GM12878 (cell line): ENCODE measurements at regions not wholly inside any gene's neighbourhood (a gene's known extent, or its start where the extent isn't known, plus 50 kb on each side); places are given as distances from the start of the nearest gene placed in this dataset.
"Not testable (repeated sequence)": the region's sequence is repeated elsewhere in the genome, so short reads cannot be mapped to it uniquely, and the experiment has no call there.

Experiments
- ATAC-seq: fragments of 200-7000 bp; cut with Tn5 transposase; 3 replicates; pipeline ENCODE4 v1.9.1; 2020; ENCODE audit warnings: mild to moderate bottlenecking, moderate library complexity
- BruUV-seq: library from RNA; stranded (reverse); fragments of 400-500 nt; replicated peaks from 2 replicates; lab custom pipeline; 2021; lab: Mats Ljungman, UMichigan
- CTCF ChIA-PET: fragments of 300-600 bp; sonication (Branson Sonifier 250); formaldehyde crosslinking; extraction: SDS; loops from one replicate; lab custom pipeline; 2021; ENCODE audit warnings: inconsistent platforms; lab: Yijun Ruan, JAX
- POLR2A ChIA-PET: fragments of 350-600 bp; formaldehyde crosslinking; extraction: SDS; loops from one replicate; lab custom pipeline; 2021; ENCODE audit warnings: inconsistent platforms; lab: Charles Lee
- RAD21 ChIA-PET: fragments of 300-600 bp; sonication (Branson Sonifier 250); formaldehyde crosslinking; loops from one replicate; lab custom pipeline; 2023; ENCODE audit warnings: antibody characterized with exemption; ENCODE audit not compliant: unreplicated experiment; lab: Charles Lee
- SMC1A ChIA-PET: fragments of 300-600 bp; sonication (Branson Sonifier 250); formaldehyde crosslinking; loops from one replicate; lab custom pipeline; 2023; ENCODE audit not compliant: unreplicated experiment, uncharacterized antibody; lab: Charles Lee
- DNase-seq: peaks from one replicate; pipeline ENCODE4 v3.0.0-alpha.2; 2011; ENCODE audit warnings: low read depth, low spot score
- FAIRE-seq: peaks from 3 replicates; lab custom pipeline; 2011; peaks lifted over from hg19 to GRCh38; lab: Jason Lieb, UNC
- H2AFZ ChIP-seq: 2 replicates; pipeline ENCODE4 v1.6.0; 2011; ENCODE audit warnings: low read depth, low read length, control low read depth; ENCODE audit not compliant: control insufficient read depth
- H3K27ac ChIP-seq: 2 replicates; pipeline ENCODE4 v1.5.1; 2011; ENCODE audit warnings: control low read depth; ENCODE audit not compliant: control insufficient read depth, insufficient read depth
- H3K27me3 ChIP-seq, 2 experiments: replicated peaks in 1 of 2; 2 replicates each; pipeline versions ENCODE4 v1.6.0 to v1.6.1; 2011; ENCODE audit warnings: low read length in 1 of 2; ENCODE audit not compliant: control insufficient read depth in 2 of 2, insufficient read depth in 2 of 2
- H3K36me3 ChIP-seq, 2 experiments: 2 replicates each; pipeline ENCODE4 v1.5.1; 2011; ENCODE audit warnings: low read length in 1 of 2; ENCODE audit not compliant: control insufficient read depth in 2 of 2, insufficient read depth in 2 of 2
- H3K4me1 ChIP-seq: 2 replicates; pipeline ENCODE4 v1.6.1; 2011; ENCODE audit warnings: mild to moderate bottlenecking, low read length, moderate library complexity, mixed read lengths; ENCODE audit not compliant: control insufficient read depth, insufficient read depth
- H3K4me2 ChIP-seq: 2 replicates; pipeline ENCODE4 v1.6.0; 2011; ENCODE audit warnings: control low read depth; ENCODE audit not compliant: control insufficient read depth, insufficient read depth
- H3K4me3 ChIP-seq: fragments of 200-600 bp; sonication (generic); 2 replicates; pipeline ENCODE4 v1.5.1; 2016
- H3K79me2 ChIP-seq: 2 replicates; pipeline ENCODE4 v1.6.0; 2011; ENCODE audit warnings: low read length; ENCODE audit not compliant: control insufficient read depth, insufficient read depth
- H3K9ac ChIP-seq: 2 replicates; pipeline ENCODE4 v1.8.0; 2011; ENCODE audit warnings: low read length, control low read depth, mixed read lengths; ENCODE audit not compliant: control insufficient read depth, insufficient read depth
- H3K9me3 ChIP-seq: replicated peaks from 3 replicates; pipeline ENCODE4 v1.5.1; 2011; ENCODE audit warnings: mild to moderate bottlenecking, low read length; ENCODE audit not compliant: control insufficient read depth, insufficient read depth
- H4K20me1 ChIP-seq: 2 replicates; pipeline ENCODE4 v1.6.0; 2011; ENCODE audit not compliant: control insufficient read depth, insufficient read depth
- ASH2L ChIP-seq: fragments of 300-600, 200-600 bp; sonication (generic); IDR thresholded peaks from 2 replicates; pipeline ENCODE4 v1.6.1; 2017; ENCODE audit warnings: low read depth, mild to moderate bottlenecking, borderline replicate concordance
- HCFC1 ChIP-seq: fragments of 150-350 bp; IDR thresholded peaks from 2 replicates; pipeline ENCODE4 v1.6.1; 2014; ENCODE audit warnings: low read length
- IKZF1 ChIP-seq: fragments of 450-650 bp; conservative IDR thresholded peaks from 2 replicates; pipeline ENCODE4 v1.6.1; 2017; ENCODE audit warnings: antibody characterized with exemption, mild to moderate bottlenecking
- MEF2A ChIP-seq: IDR thresholded peaks from 2 replicates; pipeline ENCODE4 v1.6.1; 2011; ENCODE audit warnings: low read depth, mild to moderate bottlenecking, low read length, moderate library complexity; ENCODE audit not compliant: insufficient read depth
- MXI1 ChIP-seq: fragments of 150-350 bp; IDR thresholded peaks from 2 replicates; pipeline ENCODE4 v1.6.1; 2011; ENCODE audit warnings: low read depth, mild to moderate bottlenecking, inconsistent platforms, low read length, improper control_type of control experiment
- NR2F1 ChIP-seq: fragments of 450-650 bp; conservative IDR thresholded peaks from 2 replicates; pipeline ENCODE4 v1.6.1; 2017; ENCODE audit warnings: mild to moderate bottlenecking
- POLR2A ChIP-seq: IDR thresholded peaks from 2 replicates; pipeline ENCODE4 v1.6.1; 2011; ENCODE audit warnings: low read depth, mild to moderate bottlenecking, low read length
- POLR2AphosphoS5 ChIP-seq: IDR thresholded peaks from 2 replicates; pipeline ENCODE4 v1.6.1; 2011; ENCODE audit warnings: mild to moderate bottlenecking, low read length, inconsistent platforms
- RELA ChIP-seq: fragments of 450-650 bp; IDR thresholded peaks from 2 replicates; pipeline ENCODE4 v1.8.0; 2014; ENCODE audit warnings: borderline replicate concordance; ENCODE audit not compliant: partially characterized antibody
- SP1 ChIP-seq: IDR thresholded peaks from one replicate; pipeline ENCODE4 v1.6.1; 2011; ENCODE audit warnings: low read depth, low read length
- SRF ChIP-seq, 2 experiments: IDR thresholded peaks; 2 replicates each; pipeline ENCODE4 v1.6.1; 2011; ENCODE audit warnings: low read depth in 2 of 2, low read length in 2 of 2, mild to moderate bottlenecking in 1 of 2, moderate library complexity in 1 of 2
- STAT3 ChIP-seq: IDR thresholded peaks from 2 replicates; pipeline ENCODE4 v1.6.1; 2011; ENCODE audit warnings: low read depth, low read length, improper control_type of control experiment
- SUZ12 ChIP-seq: fragments of 200-600 bp; sonication (generic); IDR thresholded peaks from one replicate; pipeline ENCODE4 v1.6.1; 2018; ENCODE audit warnings: antibody characterized with exemption, mild to moderate bottlenecking; ENCODE audit not compliant: unreplicated experiment
- USF1 ChIP-seq: IDR thresholded peaks from 2 replicates; pipeline ENCODE4 v1.6.1; 2011; ENCODE audit warnings: borderline replicate concordance, low read depth, mild to moderate bottlenecking, moderate library complexity, mixed read lengths, low read length; ENCODE audit not compliant: insufficient read depth; ENCODE audit errors: extremely low read length
- WGBS: methylation state at CpG from one replicate; pipeline ENCODE4 v1.1.6; 2016; ENCODE audit warnings: low lambda C conversion rate; ENCODE audit not compliant: insufficient replicate concordance, insufficient coverage; ENCODE audit errors: missing lambda C conversion rate; 5-methylcytosine and 5-hydroxymethylcytosine counted together
- in situ Hi-C: fragments of 300-500 bp; cut with MboI; formaldehyde crosslinking; loops from 9 replicates; pipeline ENCODE4 v1.14.3; 2018; ENCODE audit warnings: mixed read lengths
- intact Hi-C: fragments of 100-400 bp; cut with micrococcal nuclease; formaldehyde crosslinking; loops from one replicate; pipeline ENCODE4 v1.14.2; 2022; ENCODE audit not compliant: unreplicated experiment

GRCh38 chr11:50278756-50279155 is 246.1 kb downstream of the OR4C45 start (continued):
- no peak for TF ChIP-seq USF1
- no peak for TF ChIP-seq STAT3
- TF ChIP-seq NR2F1 = no peak

DNA sequence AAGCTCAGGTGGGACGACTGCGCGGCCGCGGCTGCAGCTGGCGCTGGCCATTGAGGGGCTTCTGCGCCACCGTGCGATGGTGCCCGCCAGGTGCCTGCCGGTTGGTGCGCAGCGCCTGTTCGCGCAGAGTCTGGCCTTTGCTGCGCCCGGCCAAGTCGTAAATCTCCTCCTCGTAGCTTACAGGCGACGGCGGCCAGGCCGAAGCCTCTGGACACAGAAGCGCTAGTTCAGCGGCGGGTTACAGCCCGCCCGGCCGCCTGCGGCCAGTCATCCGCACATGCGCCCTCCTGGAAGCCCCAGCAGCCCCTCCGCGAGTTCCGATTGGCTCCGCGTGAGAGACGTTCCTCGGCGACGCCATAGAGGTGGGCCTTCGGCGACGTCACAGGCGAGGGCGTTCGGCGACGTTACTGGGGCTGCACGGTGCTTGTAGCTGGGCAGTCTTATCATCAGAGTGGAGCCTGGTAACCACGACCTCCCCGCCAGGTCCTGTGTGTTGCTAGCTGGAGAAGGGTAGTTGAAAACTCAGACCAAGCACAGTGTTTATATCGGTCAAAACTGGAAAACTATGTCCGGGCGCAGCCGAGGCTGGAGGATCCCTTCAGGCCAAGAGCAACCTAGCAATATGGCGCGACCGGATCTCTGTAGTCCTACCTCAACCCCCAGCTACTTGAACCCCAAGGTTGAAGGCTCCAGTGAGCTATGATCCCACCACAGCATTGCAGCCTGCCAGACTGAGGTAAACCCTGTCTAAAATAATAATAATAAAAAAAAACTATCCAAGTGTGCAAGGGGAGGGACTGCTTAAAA is 265.7 kb downstream of the OR4C45 start:
- no TSS peak for BruUV-seq
- TF ChIP-seq SP1 = no peak
- TF ChIP-seq SRF (IDR thresholded peaks at IDR 0.05; ENCODE audit: low read depth in 2 of 2, low read length in 2 of 2) = no peak
- no peak for TF ChIP-seq ASH2L
- no peak for TF ChIP-seq RELA
- TF ChIP-seq MEF2A = no peak
- no peak for TF ChIP-seq HCFC1
- no peak for TF ChIP-seq IKZF1
- no peak for TF ChIP-seq SUZ12
- no peak for TF ChIP-seq POLR2AphosphoS5
- TF ChIP-seq MXI1 = no peak
- no peak for TF ChIP-seq POLR2A
- ChIA-PET POLR2A (no interaction called here), CTCF (no interaction called here), SMC1A (no interaction called here), RAD21 (no interaction called here)
- no peak overlapping the region for H3K4me3 ChIP-seq
- H4K20me1 ChIP-seq = no peaks in the 10 kb centered on the region
- no peak for ATAC-seq
- DNase-seq = no peak
- H3K9ac ChIP-seq = no peak overlapping the region
- intact Hi-C loops (loop anchor here (10.0 kb wide), 1 partner anchor 54 kb away; no protein-coding TSS in a partner anchor), in situ Hi-C loops (no loop called here)
- WGBS = 83% methylated on average over 41 of the region's 59 CpGs
- H3K79me2 ChIP-seq = no peaks in the 10 kb centered on the region
- H3K27me3 ChIP-seq = no peaks in the 10 kb centered on the region
- no peak overlapping the region for H3K27ac ChIP-seq
- H3K4me2 ChIP-seq = no peak overlapping the region
- no peak overlapping the region for H2AFZ ChIP-seq
- H3K36me3 ChIP-seq = no peaks in the 10 kb centered on the region
- no peaks in the 10 kb centered on the region for H3K4me1 ChIP-seq
- no peaks in the 10 kb centered on the region; the same call in 2 of the 3 replicates for H3K9me3 ChIP-seq
- FAIRE-seq = no peak

DNA sequence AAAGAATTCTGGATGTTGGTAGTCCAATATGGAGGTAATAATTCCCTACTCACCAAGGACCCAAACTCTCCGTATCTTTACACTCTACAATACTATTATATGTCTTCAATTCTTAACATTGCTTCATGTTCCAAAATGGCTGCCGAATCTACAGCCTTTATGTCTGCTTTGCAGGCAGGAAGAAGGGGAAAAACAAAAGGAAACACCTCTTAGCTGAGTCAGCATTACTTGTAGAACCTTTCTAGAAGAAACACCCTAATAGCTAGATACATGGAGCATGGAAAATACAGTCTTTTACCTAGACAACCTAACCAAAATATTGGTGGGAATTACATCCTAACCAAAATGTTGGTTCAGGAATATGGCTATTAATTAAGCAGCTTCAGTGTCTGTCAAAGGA is 298.0 kb downstream of the OR4C45 start:
- H3K4me2 ChIP-seq, H3K9me3 ChIP-seq, in situ Hi-C loops, BruUV-seq, FAIRE-seq, H3K36me3 ChIP-seq, intact Hi-C loops, POLR2A ChIA-PET, RAD21 ChIA-PET, H3K4me3 ChIP-seq, H2AFZ ChIP-seq, H3K4me1 ChIP-seq, ATAC-seq, H4K20me1 ChIP-seq, H3K27ac ChIP-seq, DNase-seq, H3K27me3 ChIP-seq, CTCF ChIA-PET, H3K9ac ChIP-seq, SMC1A ChIA-PET, H3K79me2 ChIP-seq: not testable (repeated sequence)
- 15% methylated on average over 1 of the region's 2 CpGs for WGBS
